ENCODE measurements at regions not wholly inside any gene's neighbourhood (a gene's known extent, or its start where the extent isn't known, plus 50 kb on each side); places are given as distances from the start of the nearest gene placed in this dataset.

DNA sequence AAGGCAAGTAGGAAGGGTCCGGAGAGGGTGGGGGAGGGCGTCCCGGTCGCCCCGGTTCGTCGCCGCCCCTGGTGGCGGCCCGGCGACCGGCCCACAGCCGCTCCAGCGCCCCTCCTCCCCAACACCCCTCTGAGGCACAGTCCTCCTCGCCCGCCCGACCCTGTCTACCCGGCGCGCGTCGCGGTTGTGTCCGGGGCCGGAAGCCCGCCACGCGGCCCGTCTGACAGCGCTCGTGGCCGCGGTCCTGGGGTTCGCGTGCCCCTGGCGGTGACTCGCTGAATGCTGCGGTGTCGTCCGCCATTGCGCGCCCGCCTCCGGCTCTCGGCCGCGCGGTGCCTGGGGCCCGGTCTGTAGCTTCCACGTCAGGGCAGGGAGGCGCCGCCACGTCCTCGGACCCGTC is 335.3 kb upstream of the DEFB115 start:
- TF ChIP-seq YY1 (IDR thresholded peaks at IDR 0.05; ENCODE audit: insufficient read depth, insufficient read length) (no peak), ZNF274 (IDR thresholded peaks at IDR 0.05; ENCODE audit: low read depth, low read length) (no peak)
